Natural killer cell treated with Interleukin-12 subunit alpha and Interleukin-12 subunit beta and Interleukin-15 and Interleukin-18, amount 100 ng/mL, for 72 hours (primary cell): ENCODE measurements at regions not wholly inside any gene's neighbourhood (a gene's known extent, or its start where the extent isn't known, plus 50 kb on each side); places are given as distances from the start of the nearest gene placed in this dataset.

ENCODE experiments used
- ATAC-seq, 2 donors: fragments of 150-1000 bp; cut with Tn5 transposase in 1 of 2; sonication (Bioruptor Pico), chemical (Tn5 transposase) in 1 of 2; 2 replicates each; pipeline ENCODE4 v1.10.0; 2021
- DNase-seq: peaks from one replicate; pipeline ENCODE4 v3.0.0; 2022; ENCODE audit warnings: low spot score
- H3K27ac Mint-ChIP-seq, 2 donors: 1 replicate in 1 of 2; 2 replicates in 1 of 2; pipeline ENCODE4 v1.8.0; 2022; ENCODE audit warnings: mixed read lengths in 2 of 2, mild to moderate bottlenecking in 1 of 2, moderate library complexity in 1 of 2
- H3K27me3 Mint-ChIP-seq, 2 donors: 1 replicate in 1 of 2; 2 replicates in 1 of 2; pipeline ENCODE4 v1.8.0; 2022; ENCODE audit warnings: mixed read lengths in 2 of 2
- H3K36me3 Mint-ChIP-seq: one replicate; pipeline ENCODE4 v1.8.0; 2022; ENCODE audit warnings: mixed read lengths
- H3K4me1 Mint-ChIP-seq, 2 donors: 1 replicate in 1 of 2; 2 replicates in 1 of 2; pipeline ENCODE4 v1.8.0; 2022; ENCODE audit warnings: low read depth in 2 of 2, mixed read lengths in 2 of 2, mild to moderate bottlenecking in 1 of 2
- H3K4me3 Mint-ChIP-seq: one replicate; pipeline ENCODE4 v1.8.0; 2022; ENCODE audit warnings: mixed read lengths
- H3K9me3 Mint-ChIP-seq: 2 replicates; pipeline ENCODE4 v1.8.0; 2022; ENCODE audit warnings: mixed read lengths

DNA sequence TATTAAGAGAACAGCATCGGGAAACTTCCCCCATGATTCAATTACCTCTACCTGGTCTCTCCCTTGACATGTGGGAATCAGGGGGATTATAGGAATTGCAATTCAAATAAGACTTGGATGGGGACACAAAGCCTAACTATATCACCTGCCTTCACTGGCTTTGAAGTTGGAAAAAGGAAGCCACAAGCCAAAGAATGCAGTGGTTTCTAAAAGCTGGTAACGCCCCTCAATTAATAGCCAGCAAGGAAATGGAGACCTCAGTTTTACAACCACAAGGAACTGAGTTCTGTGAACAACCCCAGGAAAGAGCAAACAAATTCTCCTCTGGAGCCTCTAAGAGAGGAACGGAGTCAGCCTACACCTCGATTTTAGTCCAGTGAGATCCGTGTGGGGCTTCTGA, 244.1 kb downstream of the TFAP2A start:
- ATAC-seq (no peak), DNase-seq (no peak)
- Mint-ChIP-seq H3K9me3 (peaks cover 9% of the 10 kb centered on the region), H3K4me3 (no peak overlapping the region), H3K4me1 (no peaks in the 10 kb centered on the region), H3K27ac (no peak overlapping the region), H3K27me3 (no peaks in the 10 kb centered on the region), H3K36me3 (no peaks in the 10 kb centered on the region)

DNA sequence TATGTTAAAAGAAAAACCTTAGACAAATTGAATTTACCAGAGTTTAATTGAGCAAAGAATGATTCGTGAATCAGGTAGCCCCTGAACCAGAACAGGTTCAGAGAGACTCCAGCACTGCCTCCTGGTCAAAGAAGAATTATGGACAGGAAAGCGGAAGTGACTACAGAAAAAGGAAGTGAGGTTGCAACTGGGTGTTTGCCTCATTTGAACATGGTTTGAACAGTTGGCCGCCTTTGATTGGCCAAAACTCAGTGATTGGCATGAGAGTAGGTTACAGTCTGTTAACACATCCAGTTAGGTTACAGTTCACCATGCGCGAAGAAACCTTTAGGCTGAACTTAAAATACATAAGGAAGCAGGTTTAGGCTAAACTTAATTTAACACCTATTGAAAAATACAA, 248.8 kb downstream of the TFAP2A start:
- no peak overlapping the region for H3K4me3 Mint-ChIP-seq
- no peaks in the 10 kb centered on the region for H3K27me3 Mint-ChIP-seq
- ATAC-seq = no peak

DNA sequence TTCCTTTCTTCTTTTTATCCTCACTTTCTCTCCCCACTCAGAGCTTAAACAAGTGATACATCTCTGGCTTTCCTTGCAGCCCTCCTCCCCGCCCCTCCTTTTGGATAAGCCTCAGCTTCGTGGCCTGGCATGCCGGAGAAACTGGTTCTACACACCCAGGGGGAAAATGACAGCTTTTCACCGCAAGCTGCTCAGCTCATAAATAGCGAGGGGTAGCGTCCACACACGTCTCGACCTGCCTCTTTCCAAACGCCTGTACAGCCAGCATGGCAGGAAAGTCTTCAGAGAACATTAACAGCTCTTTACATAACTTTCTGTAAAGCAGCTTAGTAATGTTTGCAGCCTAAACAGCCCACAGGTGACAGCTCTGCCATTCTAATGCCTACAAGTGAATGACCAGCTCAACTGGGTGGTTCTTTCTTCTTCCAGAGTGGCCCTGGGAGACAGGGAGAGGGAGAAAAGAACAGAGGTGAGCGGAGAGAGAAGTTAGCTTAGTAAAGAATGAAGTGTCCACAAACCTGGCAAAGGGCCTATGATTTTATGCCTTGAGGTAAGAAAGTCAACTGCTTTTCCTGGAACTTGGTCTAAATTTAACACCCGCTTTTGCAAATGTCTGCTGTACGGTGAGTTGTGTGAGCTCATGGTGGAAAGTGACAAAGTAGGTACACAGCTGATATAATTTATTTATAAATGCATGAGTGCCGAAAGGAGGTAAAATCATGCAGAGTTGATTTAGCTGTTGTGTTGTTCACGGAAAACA, 251.5 kb downstream of the TFAP2A start:
- no peak overlapping the region for H3K27ac Mint-ChIP-seq
- H3K4me1 Mint-ChIP-seq = no peaks in the 10 kb centered on the region
- no peaks in the 10 kb centered on the region for H3K36me3 Mint-ChIP-seq
- ATAC-seq = no peak
- H3K27me3 Mint-ChIP-seq = no peaks in the 10 kb centered on the region
- H3K9me3 Mint-ChIP-seq = peaks cover 8% of the 10 kb centered on the region
- H3K4me3 Mint-ChIP-seq = no peak overlapping the region
- no peak for DNase-seq

More for the DNA sequence above, 248.8 kb downstream of the TFAP2A start:
- no peak for DNase-seq
- Mint-ChIP-seq H3K4me1 (no peaks in the 10 kb centered on the region), H3K27ac (no peak overlapping the region), H3K36me3 (no peaks in the 10 kb centered on the region), H3K9me3 (peaks cover 3% of the 10 kb centered on the region)

DNA sequence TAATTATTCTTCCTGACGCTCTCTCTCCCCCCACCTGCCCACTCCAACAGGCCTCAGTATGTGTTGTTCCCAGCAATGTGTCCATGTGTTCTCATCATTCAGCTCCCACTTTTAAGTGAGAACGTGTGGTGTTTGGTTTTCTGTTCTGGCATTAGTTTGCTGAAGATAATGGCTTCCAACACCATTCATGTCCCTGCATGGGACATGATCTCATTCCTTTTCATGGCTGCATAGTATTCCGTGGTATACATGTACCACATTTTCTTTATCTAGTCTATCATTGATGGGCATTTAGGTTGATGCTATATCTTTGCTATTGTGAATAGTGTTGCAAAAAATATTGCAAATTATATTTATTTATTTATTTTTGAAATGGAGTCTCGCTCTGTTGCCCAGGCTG, 258.0 kb downstream of the TFAP2A start:
- Mint-ChIP-seq H3K4me1 (no peaks in the 10 kb centered on the region), H3K27me3 (no peaks in the 10 kb centered on the region), H3K27ac (no peak overlapping the region), H3K4me3 (no peak overlapping the region), H3K36me3 (no peaks in the 10 kb centered on the region), H3K9me3 (peaks cover 13% of the 10 kb centered on the region)
- ATAC-seq (no peak), DNase-seq (no peak)

DNA sequence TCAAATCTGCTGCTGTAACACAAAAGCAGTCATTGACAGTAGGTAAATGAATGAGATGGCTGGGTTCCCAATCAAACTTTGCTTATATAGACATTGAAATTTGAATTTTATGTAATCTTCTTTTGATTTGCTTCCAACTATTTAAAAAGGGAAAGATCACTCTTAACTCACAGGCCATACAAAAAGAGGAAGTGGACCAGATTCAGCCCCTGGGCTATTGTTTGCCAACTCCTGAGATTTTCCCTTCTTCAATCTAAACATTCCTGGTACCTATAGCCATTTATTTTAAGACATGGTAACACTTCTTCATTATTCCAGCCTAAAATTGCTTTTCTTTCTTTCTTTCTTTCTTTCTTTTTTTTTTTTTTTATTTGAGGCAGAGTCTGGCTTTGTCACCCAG, 260.6 kb downstream of the TFAP2A start:
- no peak for DNase-seq
- Mint-ChIP-seq H3K9me3 (peaks cover 8% of the 10 kb centered on the region), H3K4me3 (no peak overlapping the region), H3K27ac (no peak overlapping the region), H3K27me3 (no peaks in the 10 kb centered on the region), H3K36me3 (no peaks in the 10 kb centered on the region), H3K4me1 (no peaks in the 10 kb centered on the region)
- no peak for ATAC-seq

DNA sequence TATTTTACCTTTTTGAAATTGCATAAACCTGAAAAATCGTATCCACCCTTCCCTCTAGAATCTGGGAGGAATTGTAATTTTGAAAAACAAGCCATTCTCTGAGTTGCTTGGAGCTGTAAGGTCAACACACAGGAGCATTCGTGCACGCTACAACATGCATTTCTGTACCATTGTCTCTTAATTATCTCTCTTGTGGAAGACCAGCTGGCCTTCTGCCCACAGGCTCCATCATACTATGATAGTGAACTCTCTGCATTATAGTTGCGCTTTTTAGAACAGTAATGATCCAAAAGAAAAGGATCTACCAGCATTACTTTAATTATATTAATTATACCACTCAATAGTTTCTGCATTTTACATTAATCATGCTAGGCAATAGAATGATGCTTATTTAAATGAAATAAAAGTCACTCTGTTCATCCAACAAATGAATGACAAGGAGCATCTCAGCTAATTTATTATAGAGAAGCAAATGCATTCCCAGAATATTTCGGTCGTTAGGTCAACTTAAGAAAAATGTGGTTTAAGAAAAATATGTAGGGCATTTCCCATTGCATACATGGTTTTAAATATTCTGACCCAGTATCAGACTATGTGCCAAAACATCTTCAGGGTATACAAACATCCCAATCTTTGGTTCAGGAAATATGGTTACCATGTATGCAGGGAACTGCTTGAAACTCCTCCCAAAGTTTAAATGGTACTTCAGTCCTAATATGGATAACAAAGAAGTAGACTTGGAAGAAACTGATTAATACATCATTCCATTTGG, 263.5 kb downstream of the TFAP2A start:
- Mint-ChIP-seq H3K9me3 (peaks cover 6% of the 10 kb centered on the region), H3K27ac (no peak overlapping the region), H3K36me3 (no peaks in the 10 kb centered on the region), H3K4me3 (no peak overlapping the region), H3K27me3 (no peaks in the 10 kb centered on the region), H3K4me1 (no peaks in the 10 kb centered on the region)
- DNase-seq (no peak), ATAC-seq (no peak)

DNA sequence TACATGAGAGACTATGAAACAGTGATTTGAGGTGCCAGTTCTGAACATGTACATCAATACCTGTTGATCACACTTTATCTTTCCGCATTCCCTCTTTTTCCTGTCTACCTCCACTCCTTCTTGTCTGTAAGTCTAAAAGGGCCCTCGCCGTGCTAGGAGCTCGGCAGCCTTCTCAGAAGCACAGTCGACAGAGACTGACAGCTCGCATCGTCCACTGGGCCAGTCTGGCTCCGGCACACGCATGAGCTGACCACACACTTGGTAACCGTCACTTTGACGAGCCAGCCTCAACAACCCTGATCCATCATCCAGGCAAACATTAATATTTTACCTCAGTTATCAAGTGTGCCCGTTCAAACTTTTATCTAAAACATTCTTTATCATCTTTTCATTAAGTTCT, 265.3 kb downstream of the TFAP2A start:
- no peak overlapping the region for H3K4me3 Mint-ChIP-seq
- no peak for DNase-seq
- ATAC-seq = no peak
- no peaks in the 10 kb centered on the region for H3K27me3 Mint-ChIP-seq
- peaks cover 3% of the 10 kb centered on the region for H3K9me3 Mint-ChIP-seq
- H3K36me3 Mint-ChIP-seq = no peaks in the 10 kb centered on the region
- no peaks in the 10 kb centered on the region for H3K4me1 Mint-ChIP-seq
- no peak overlapping the region for H3K27ac Mint-ChIP-seq

DNA sequence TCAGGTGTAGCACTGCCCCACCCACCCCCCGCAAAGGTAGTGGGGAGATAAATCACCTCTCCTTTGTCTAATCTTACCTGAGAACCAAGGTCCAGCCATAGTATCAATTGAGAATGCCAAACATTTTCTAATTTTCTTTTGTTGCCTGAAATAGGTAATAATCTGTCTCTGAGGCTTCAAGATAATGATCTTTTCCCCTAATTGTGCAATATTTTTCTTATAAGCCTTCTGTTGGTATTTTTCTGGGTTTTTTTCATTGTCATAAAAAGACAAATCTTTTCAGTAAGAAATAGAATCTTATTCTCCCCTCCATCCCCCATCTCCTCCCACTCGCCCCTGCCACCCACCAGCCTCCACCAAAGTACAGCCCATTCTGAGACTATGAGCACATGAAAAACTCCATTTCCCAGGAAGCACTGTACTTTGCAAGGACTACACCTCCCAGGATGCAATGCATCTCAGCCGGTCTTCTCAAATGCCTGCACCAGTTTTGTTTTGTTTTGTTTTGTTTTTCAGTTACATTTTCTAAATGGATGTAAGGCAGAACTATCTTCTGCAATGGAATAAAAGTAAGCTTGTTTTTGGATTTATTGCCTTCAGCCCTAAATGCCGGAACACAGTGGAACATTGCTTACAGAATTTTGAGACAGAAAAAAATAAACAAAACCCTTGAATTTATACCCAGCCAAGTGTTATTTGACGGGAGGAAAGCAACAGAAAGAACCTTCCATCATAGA, 268.0 kb downstream of the TFAP2A start:
- Mint-ChIP-seq H3K27me3 (no peaks in the 10 kb centered on the region), H3K9me3 (peaks cover 3% of the 10 kb centered on the region), H3K4me3 (no peak overlapping the region), H3K4me1 (no peaks in the 10 kb centered on the region), H3K36me3 (no peaks in the 10 kb centered on the region), H3K27ac (no peak overlapping the region)
- DNase-seq (no peak), ATAC-seq (no peak)

DNA sequence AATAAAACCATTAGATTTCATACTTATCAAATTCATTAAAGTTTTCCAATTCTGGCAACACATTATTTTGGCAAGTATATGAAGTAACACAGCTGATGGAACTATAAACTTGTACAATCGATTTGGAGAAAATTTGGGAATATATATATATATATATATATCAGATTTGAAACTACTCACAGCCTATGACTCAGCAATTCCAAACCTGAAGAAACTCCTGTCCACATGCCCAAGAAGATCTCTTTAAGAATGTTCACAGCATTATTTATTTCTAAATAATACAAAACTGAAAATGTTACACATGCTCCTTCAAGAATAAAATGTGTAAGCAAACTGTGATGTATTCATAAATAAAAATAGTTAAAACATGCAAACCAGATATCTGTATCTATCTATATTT, 270.1 kb downstream of the TFAP2A start:
- ATAC-seq (no peak), DNase-seq (no peak)
- H3K9me3 Mint-ChIP-seq = no peaks in the 10 kb centered on the region
- H3K4me1 Mint-ChIP-seq = no peaks in the 10 kb centered on the region
- no peak overlapping the region for H3K4me3 Mint-ChIP-seq
- H3K27me3 Mint-ChIP-seq = no peaks in the 10 kb centered on the region
- no peak overlapping the region for H3K27ac Mint-ChIP-seq
- no peaks in the 10 kb centered on the region for H3K36me3 Mint-ChIP-seq

DNA sequence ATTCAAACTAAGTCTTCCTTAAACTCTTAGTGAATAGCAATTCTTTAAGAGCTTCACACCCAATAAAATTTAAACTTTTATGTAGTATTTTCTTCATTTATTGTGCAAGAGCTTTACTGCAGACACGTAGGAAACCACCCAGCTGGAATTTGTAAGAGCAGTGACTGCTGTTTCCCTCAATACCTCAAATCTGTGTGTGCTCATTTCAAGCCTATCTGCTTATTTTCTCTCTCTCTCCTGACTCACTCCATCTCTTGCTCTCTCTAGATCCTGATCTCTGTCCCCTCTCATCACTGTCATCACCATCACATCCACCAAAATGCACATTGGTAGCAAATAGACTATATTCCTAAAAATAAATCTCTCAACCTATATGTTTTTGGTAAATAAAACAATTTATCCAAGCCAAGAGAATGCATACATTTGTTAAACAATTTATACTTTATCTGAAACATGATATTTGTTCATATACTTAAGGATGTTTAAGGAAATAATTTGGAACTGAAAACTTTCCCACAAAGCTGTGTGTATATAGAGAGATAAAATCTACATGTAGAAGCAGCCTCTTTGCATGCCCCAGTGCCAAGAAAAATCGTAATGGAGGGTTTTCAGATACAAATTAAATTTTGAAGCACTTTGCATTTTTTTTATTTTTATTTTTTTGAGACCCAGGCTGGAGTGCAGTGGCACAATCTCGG, 273.0 kb downstream of the TFAP2A start:
- no peak for ATAC-seq
- DNase-seq = no peak
- Mint-ChIP-seq H3K27me3 (no peaks in the 10 kb centered on the region), H3K27ac (no peak overlapping the region), H3K36me3 (no peaks in the 10 kb centered on the region), H3K9me3 (no peaks in the 10 kb centered on the region), H3K4me3 (no peak overlapping the region), H3K4me1 (no peaks in the 10 kb centered on the region)

DNA sequence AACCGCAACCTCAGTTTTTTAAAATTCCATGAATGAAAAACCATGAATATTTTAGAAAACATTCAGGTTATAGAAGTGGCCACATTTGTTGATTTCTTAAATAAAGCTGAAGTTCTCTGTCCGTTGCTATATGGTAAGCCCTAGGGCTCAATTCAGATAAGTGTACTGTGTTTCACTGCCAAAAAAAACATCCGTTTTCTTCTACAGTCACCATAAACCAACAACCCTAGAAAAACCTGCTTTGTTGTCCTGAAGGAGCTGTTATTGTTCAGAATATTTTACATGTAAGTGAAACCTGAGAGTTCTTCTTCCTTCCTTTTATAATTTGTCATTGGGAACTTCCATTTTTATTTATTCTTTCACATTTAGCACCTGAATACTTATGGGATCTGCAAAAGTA, 274.1 kb downstream of the TFAP2A start:
- Mint-ChIP-seq H3K9me3 (no peaks in the 10 kb centered on the region), H3K36me3 (no peaks in the 10 kb centered on the region), H3K4me3 (no peak overlapping the region), H3K27me3 (no peaks in the 10 kb centered on the region), H3K4me1 (no peaks in the 10 kb centered on the region), H3K27ac (no peak overlapping the region)
- DNase-seq (no peak), ATAC-seq (no peak)

DNA sequence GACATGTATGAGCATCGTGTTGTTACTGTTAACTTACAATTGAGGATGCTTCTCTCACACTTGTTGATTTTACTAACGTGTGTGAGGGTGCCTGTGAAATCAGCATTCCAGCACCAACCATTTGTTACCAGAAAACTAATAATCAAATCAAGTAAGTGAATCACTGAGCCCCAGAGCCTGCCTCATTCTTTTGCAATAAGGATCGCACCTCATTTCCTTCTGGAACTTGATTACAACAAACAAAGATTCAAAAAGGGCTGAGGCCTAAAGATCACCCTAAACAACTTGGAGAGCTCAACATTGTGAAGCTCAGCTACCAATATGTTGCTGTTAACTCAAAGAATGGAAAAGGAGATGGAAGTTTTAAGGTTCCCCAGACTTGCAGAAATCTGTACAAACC, 274.7 kb downstream of the TFAP2A start:
- Mint-ChIP-seq H3K4me3 (no peak overlapping the region), H3K27ac (no peak overlapping the region), H3K9me3 (no peaks in the 10 kb centered on the region), H3K27me3 (no peaks in the 10 kb centered on the region), H3K36me3 (no peaks in the 10 kb centered on the region), H3K4me1 (no peaks in the 10 kb centered on the region)
- ATAC-seq = no peak
- no peak for DNase-seq

DNA sequence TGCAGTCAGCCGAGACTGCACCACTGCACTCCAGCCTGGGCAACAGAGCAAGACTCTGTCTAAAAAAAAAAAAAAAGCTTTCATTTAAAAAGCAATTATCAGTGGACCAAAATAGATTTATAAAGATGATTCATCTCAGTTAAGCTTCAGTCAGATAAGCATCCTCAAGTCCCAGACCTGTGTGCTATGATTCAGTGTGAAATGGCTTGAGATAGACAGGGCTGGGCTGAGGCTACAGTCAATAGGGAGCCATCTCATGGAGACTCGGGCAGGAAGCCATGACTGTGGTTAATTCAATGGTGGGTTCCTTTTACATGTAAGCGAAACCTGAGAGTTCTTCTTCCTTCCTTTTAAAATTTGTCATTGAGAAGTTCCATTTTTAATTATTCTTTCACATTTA, 276.0 kb downstream of the TFAP2A start:
- DNase-seq (no peak), ATAC-seq (no peak)
- Mint-ChIP-seq H3K4me3 (no peak overlapping the region), H3K27me3 (no peaks in the 10 kb centered on the region), H3K4me1 (no peaks in the 10 kb centered on the region), H3K27ac (no peak overlapping the region), H3K36me3 (no peaks in the 10 kb centered on the region), H3K9me3 (no peaks in the 10 kb centered on the region)

DNA sequence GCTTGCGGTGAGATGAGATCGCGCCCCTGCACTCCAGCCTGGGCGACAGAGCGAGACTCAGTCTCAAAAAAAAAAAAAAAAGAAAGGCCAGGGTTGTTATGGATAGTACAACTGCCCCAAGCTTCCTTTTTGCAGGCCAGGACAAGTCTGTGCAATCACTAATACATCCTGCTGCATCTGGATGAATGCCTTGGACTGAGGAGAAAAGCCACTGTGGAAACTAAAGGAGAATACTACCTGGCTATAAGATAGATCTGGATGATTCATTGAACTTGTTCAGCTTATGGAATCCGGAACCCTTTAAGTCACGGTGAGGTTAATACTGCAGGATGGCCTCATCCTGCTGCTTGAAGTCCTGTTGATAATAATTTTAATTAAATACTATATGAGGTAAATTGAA, 278.2 kb downstream of the TFAP2A start:
- no peak for ATAC-seq
- Mint-ChIP-seq H3K27ac (no peak overlapping the region), H3K36me3 (no peaks in the 10 kb centered on the region), H3K4me1 (no peaks in the 10 kb centered on the region), H3K27me3 (no peaks in the 10 kb centered on the region), H3K4me3 (no peak overlapping the region), H3K9me3 (no peaks in the 10 kb centered on the region)
- DNase-seq = no peak
